Neural cell (in vitro differentiated cells): ENCODE measurements at regions not wholly inside any gene's neighbourhood (a gene's known extent, or its start where the extent isn't known, plus 50 kb on each side); places are given as distances from the start of the nearest gene placed in this dataset.

Experiments
- H2AFZ ChIP-seq: fragments of 200-600, 300-800 bp; sonication (generic), shearing (Covaris generic); 2 replicates; pipeline ENCODE4 v1.6.0; 2014; ENCODE audit warnings: low read depth, mild to moderate bottlenecking, antibody characterized with exemption, low read length, moderate library complexity
- H3F3A ChIP-seq: fragments of 200-600 bp; shearing (Covaris generic); 2 replicates; pipeline ENCODE4 v1.6.1; 2016; ENCODE audit warnings: mild to moderate bottlenecking, moderate library complexity, mixed read lengths, antibody characterized with exemption, low read length; ENCODE audit not compliant: insufficient read depth, poor library complexity, severe bottlenecking
- H3K27ac ChIP-seq: fragments of 200-600, 300-800 bp; sonication (generic), shearing (Covaris generic); 2 replicates; pipeline ENCODE4 v1.5.1; 2014; ENCODE audit warnings: mild to moderate bottlenecking, low read length, moderate library complexity
- H3K27me3 ChIP-seq: fragments of 300-800, 200-600 bp; sonication (generic), shearing (Covaris generic); 2 replicates; pipeline ENCODE4 v1.6.0; 2014; ENCODE audit warnings: mild to moderate bottlenecking, low read depth, low read length, moderate library complexity; ENCODE audit not compliant: insufficient read depth
- H3K36me3 ChIP-seq: fragments of 300-800, 200-600 bp; sonication (generic), shearing (Covaris generic); 2 replicates; pipeline ENCODE4 v1.5.1; 2014; ENCODE audit warnings: mild to moderate bottlenecking, antibody characterized with exemption, low read length, moderate library complexity; ENCODE audit not compliant: insufficient read depth
- H3K4me2 ChIP-seq: fragments of 300-800, 200-600 bp; sonication (generic), shearing (Covaris generic); 2 replicates; pipeline ENCODE4 v1.6.0; 2014; ENCODE audit warnings: mild to moderate bottlenecking, low read length
- H3K4me3 ChIP-seq: fragments of 300-800, 200-600 bp; sonication (generic), shearing (Covaris generic); 2 replicates; pipeline ENCODE4 v1.5.1; 2014; ENCODE audit warnings: mild to moderate bottlenecking, low read length, moderate library complexity
- H3K79me2 ChIP-seq: fragments of 200-600 bp; shearing (Covaris generic); replicated peaks from 2 replicates; pipeline ENCODE4 v1.6.0; 2014; ENCODE audit warnings: mild to moderate bottlenecking, low read length, moderate library complexity; ENCODE audit not compliant: insufficient read depth
- H3K9ac ChIP-seq: fragments of 300-800, 200-600 bp; sonication (generic), shearing (Covaris generic); 2 replicates; pipeline ENCODE4 v1.6.1; 2016; ENCODE audit warnings: mild to moderate bottlenecking, low read length, mixed read lengths
- H3K9me2 ChIP-seq: fragments of 200-600 bp; shearing (Covaris generic); 2 replicates; pipeline ENCODE4 v1.6.1; 2016; ENCODE audit warnings: mild to moderate bottlenecking, low read length, mixed read lengths; ENCODE audit not compliant: insufficient read depth
- H3K9me3 ChIP-seq: fragments of 200-600, 300-800 bp; sonication (generic), shearing (Covaris generic); 2 replicates; pipeline ENCODE4 v1.6.1; 2016; ENCODE audit warnings: mild to moderate bottlenecking, mixed run types, low read length, moderate library complexity, mixed read lengths
- H4K20me1 ChIP-seq: fragments of 200-600 bp; shearing (Covaris generic); 2 replicates; pipeline ENCODE4 v1.6.1; 2016; ENCODE audit warnings: mild to moderate bottlenecking, mixed run types; ENCODE audit not compliant: insufficient read depth
- CTCF ChIP-seq: fragments of 450-650 bp; IDR thresholded peaks from 2 replicates; pipeline ENCODE4 v1.5.1; 2014; ENCODE audit warnings: antibody characterized with exemption, mild to moderate bottlenecking, moderate library complexity; ENCODE audit not compliant: poor library complexity, severe bottlenecking
- EP300 ChIP-seq: fragments of 450-650 bp; conservative IDR thresholded peaks from 2 replicates; pipeline ENCODE4 v1.6.1; 2014; ENCODE audit warnings: antibody characterized with exemption, mild to moderate bottlenecking, moderate library complexity; ENCODE audit not compliant: poor library complexity, severe bottlenecking
- EZH2 ChIP-seq: fragments of 200-600, 300-800 bp; shearing (Covaris generic), sonication (generic); IDR thresholded peaks from 2 replicates; pipeline ENCODE4 v1.6.1; 2014; ENCODE audit warnings: antibody characterized with exemption, low read length, borderline replicate concordance, mild to moderate bottlenecking; ENCODE audit not compliant: insufficient read depth, poor library complexity, severe bottlenecking
- MXI1 ChIP-seq: fragments of 450-650 bp; conservative IDR thresholded peaks from 2 replicates; pipeline ENCODE4 v1.6.1; 2014; ENCODE audit warnings: antibody characterized with exemption, mild to moderate bottlenecking; ENCODE audit not compliant: poor library complexity, severe bottlenecking
- POLR2AphosphoS5 ChIP-seq: IDR thresholded peaks from 2 replicates; pipeline ENCODE4 v1.6.1; 2012
- RAD21 ChIP-seq: fragments of 450-650 bp; conservative IDR thresholded peaks from 2 replicates; pipeline ENCODE4 v1.6.1; 2014; ENCODE audit warnings: antibody characterized with exemption, mild to moderate bottlenecking, moderate library complexity
- REST ChIP-seq: IDR thresholded peaks from 2 replicates; pipeline ENCODE4 v1.6.1; 2012; ENCODE audit warnings: borderline replicate concordance
- SMC3 ChIP-seq: fragments of 450-650 bp; conservative IDR thresholded peaks from 2 replicates; pipeline ENCODE4 v1.6.1; 2014; ENCODE audit warnings: antibody characterized with exemption, mild to moderate bottlenecking, moderate library complexity; ENCODE audit not compliant: poor library complexity
- TAF1 ChIP-seq: IDR thresholded peaks from 2 replicates; pipeline ENCODE4 v1.6.1; 2012; ENCODE audit warnings: low read depth

GRCh38 chr2:199693861-199694260, 157.1 kb downstream of the FTCDNL1 start:
- Histone ChIP-seq H3K27me3 (no peaks in the 10 kb centered on the region), H3K9me2 (no peaks in the 10 kb centered on the region), H3K4me3 (no peak overlapping the region), H2AFZ (no peak overlapping the region), H3K4me2 (no peak overlapping the region), H3K9me3 (no peaks in the 10 kb centered on the region), H3F3A (no peaks in the 10 kb centered on the region), H3K27ac (no peak overlapping the region), H3K36me3 (no peaks in the 10 kb centered on the region), H3K79me2 (no peaks in the 10 kb centered on the region), H3K9ac (no peak overlapping the region), H4K20me1 (no peaks in the 10 kb centered on the region)
- no peak for TF ChIP-seq RAD21
- no peak for TF ChIP-seq TAF1
- TF ChIP-seq REST: no peak
- TF ChIP-seq EZH2: no peak
- TF ChIP-seq POLR2AphosphoS5: no peak
- TF ChIP-seq EP300: no peak
- no peak for TF ChIP-seq SMC3
- no peak for TF ChIP-seq MXI1
- no peak for TF ChIP-seq CTCF

GRCh38 chr2:199692489-199692888, 158.5 kb downstream of the FTCDNL1 start:
- H3K9me3 ChIP-seq: no peaks in the 10 kb centered on the region
- no peak for TF ChIP-seq MXI1
- no peak for TF ChIP-seq TAF1
- TF ChIP-seq EZH2: no peak
- TF ChIP-seq POLR2AphosphoS5: no peak
- no peak for TF ChIP-seq CTCF
- TF ChIP-seq REST: no peak
- TF ChIP-seq EP300: no peak
- no peak for TF ChIP-seq RAD21
- no peak for TF ChIP-seq SMC3
- H3K36me3 ChIP-seq: no peaks in the 10 kb centered on the region
- no peaks in the 10 kb centered on the region for H4K20me1 ChIP-seq
- H3K4me2 ChIP-seq: no peak overlapping the region
- no peaks in the 10 kb centered on the region for H3F3A ChIP-seq
- no peak overlapping the region for H3K4me3 ChIP-seq
- no peaks in the 10 kb centered on the region for H3K79me2 ChIP-seq
- no peaks in the 10 kb centered on the region for H3K9me2 ChIP-seq
- H3K27me3 ChIP-seq: no peaks in the 10 kb centered on the region
- H3K9ac ChIP-seq: no peak overlapping the region
- no peak overlapping the region for H3K27ac ChIP-seq
- no peak overlapping the region for H2AFZ ChIP-seq
